ENCODE measurements at regions not wholly inside any gene's neighbourhood (a gene's known extent, or its start where the extent isn't known, plus 50 kb on each side); places are given as distances from the start of the nearest gene placed in this dataset.

DNA sequence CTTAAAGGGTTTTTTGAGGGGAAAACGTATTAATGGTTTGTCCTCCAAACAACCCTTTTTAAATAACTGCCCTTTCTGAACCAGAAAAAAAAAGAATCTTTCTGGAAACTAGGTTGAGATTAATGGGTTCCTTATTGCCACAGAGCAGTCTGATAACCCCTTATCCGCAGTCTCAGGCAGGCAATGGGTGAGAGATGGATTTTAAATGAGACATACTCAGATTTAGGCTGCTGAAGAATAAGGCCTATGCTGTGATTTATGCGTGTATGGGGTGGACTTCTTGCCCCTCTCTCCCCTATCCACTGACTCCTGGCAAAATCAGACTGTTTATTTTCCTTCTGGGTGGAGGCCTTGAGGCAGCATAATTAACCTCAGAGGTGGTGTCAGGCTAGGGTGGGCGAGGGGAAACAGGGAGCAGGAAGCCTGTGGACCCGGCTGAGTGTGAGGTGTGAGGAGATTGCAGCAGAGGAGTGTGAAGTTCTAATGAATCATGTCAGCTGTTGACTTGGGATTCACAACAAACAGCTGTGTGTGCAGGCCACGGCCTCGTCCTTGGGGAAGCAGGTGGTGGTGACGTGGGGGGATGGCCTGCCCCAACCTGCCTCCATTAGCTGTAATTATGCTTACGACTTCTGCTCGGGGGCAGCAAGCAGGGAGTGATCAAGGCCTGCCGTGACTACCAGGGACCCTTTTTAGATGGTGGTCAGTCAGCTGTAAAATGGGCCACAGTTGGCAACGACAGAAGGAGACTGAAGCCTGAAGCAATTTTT is 196.4 kb downstream of the SEMA6A start:
- TF ChIP-seq, protein P1, sequence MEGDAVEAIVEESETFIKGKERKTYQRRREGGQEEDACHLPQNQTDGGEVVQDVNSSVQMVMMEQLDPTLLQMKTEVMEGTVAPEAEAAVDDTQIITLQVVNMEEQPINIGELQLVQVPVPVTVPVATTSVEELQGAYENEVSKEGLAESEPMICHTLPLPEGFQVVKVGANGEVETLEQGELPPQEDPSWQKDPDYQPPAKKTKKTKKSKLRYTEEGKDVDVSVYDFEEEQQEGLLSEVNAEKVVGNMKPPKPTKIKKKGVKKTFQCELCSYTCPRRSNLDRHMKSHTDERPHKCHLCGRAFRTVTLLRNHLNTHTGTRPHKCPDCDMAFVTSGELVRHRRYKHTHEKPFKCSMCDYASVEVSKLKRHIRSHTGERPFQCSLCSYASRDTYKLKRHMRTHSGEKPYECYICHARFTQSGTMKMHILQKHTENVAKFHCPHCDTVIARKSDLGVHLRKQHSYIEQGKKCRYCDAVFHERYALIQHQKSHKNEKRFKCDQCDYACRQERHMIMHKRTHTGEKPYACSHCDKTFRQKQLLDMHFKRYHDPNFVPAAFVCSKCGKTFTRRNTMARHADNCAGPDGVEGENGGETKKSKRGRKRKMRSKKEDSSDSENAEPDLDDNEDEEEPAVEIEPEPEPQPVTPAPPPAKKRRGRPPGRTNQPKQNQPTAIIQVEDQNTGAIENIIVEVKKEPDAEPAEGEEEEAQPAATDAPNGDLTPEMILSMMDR (conservative IDR thresholded peaks at IDR 0.05): no peak
- no peak for TF ChIP-seq EZH2 (IDR thresholded peaks at IDR 0.05; ENCODE audit: low read depth)
